H1 (cell line): ENCODE measurements at regions not wholly inside any gene's neighbourhood (a gene's known extent, or its start where the extent isn't known, plus 50 kb on each side); places are given as distances from the start of the nearest gene placed in this dataset.
A peak's percentile ranks its signal among the peaks of the same experiment; 100 is the strongest.

Experiments used
- CTCF ChIA-PET: fragments of 300-600 bp; sonication (Branson Sonifier 250); formaldehyde crosslinking; loops from one replicate; lab custom pipeline; 2021; ENCODE audit not compliant: partially characterized antibody; lab: Charles Lee
- POLR2A ChIA-PET: fragments of 300-600 bp; sonication (Branson Sonifier 250); formaldehyde crosslinking; loops from one replicate; lab custom pipeline; 2021; ENCODE audit warnings: inconsistent platforms; ENCODE audit not compliant: partially characterized antibody; lab: Charles Lee
- DNase-seq, 2 experiments: peaks; one replicate each; pipeline versions ENCODE4 v3.0.0 to v3.0.0-alpha.2; 2010 to 2022; ENCODE audit warnings: low spot score in 2 of 2, low read depth in 1 of 2, mixed read lengths in 1 of 2
- FAIRE-seq: peaks from 2 replicates; lab custom pipeline; 2011; peaks lifted over from hg19 to GRCh38; lab: Jason Lieb, UNC
- H2AFZ ChIP-seq: 2 replicates; pipeline ENCODE4 v1.8.1; 2012; ENCODE audit warnings: low read length, inconsistent platforms
- H2AK5ac ChIP-seq: 2 replicates; pipeline ENCODE4 v1.6.1; 2013; ENCODE audit warnings: low read depth, low read length
- H2BK120ac ChIP-seq: replicated peaks from 2 replicates; pipeline ENCODE3; 2013; ENCODE audit warnings: low read depth, low read length, inconsistent platforms
- H2BK12ac ChIP-seq: 2 replicates; pipeline ENCODE4 v1.6.1; 2013; ENCODE audit warnings: low read depth, low read length
- H2BK15ac ChIP-seq: 2 replicates; pipeline ENCODE4 v1.6.1; 2013; ENCODE audit warnings: low read length
- H2BK20ac ChIP-seq: 2 replicates; pipeline ENCODE4 v1.6.1; 2013; ENCODE audit warnings: low read length
- H2BK5ac ChIP-seq: 2 replicates; pipeline ENCODE4 v1.6.1; 2013; ENCODE audit warnings: low read depth, low read length
- H3K14ac ChIP-seq: 2 replicates; pipeline ENCODE4 v1.6.1; 2013; ENCODE audit warnings: inconsistent platforms; ENCODE audit not compliant: insufficient read length
- H3K18ac ChIP-seq: 2 replicates; pipeline ENCODE4 v1.6.1; 2013; ENCODE audit warnings: low read length; ENCODE audit errors: extremely low read depth
- H3K23ac ChIP-seq: 2 replicates; pipeline ENCODE4 v1.6.1; 2013; ENCODE audit warnings: inconsistent platforms; ENCODE audit not compliant: insufficient read length
- H3K23me2 ChIP-seq: 2 replicates; pipeline ENCODE4 v1.6.1; 2013; ENCODE audit warnings: low read depth, low read length
- H3K27ac ChIP-seq: 2 replicates; pipeline ENCODE4 v1.6.1; 2011; ENCODE audit warnings: low read depth, low read length, inconsistent platforms
- H3K27me3 ChIP-seq, 4 experiments: replicated peaks in 1 of 4; 1 replicate in 1 of 4; 2 replicates in 3 of 4; pipeline versions ENCODE4 v1.6.1 to v1.8.1; 2011 to 2013; ENCODE audit warnings: low read length in 3 of 4, mild to moderate bottlenecking in 3 of 4, inconsistent platforms in 2 of 4, mixed read lengths in 2 of 4, moderate library complexity in 1 of 4; ENCODE audit not compliant: control insufficient read depth in 3 of 4, insufficient read depth in 3 of 4; ENCODE audit errors: extremely low read depth in 1 of 4
- H3K36me3 ChIP-seq, 4 experiments: 2 replicates each; pipeline versions ENCODE4 v1.6.1 to v1.8.1; 2011 to 2013; ENCODE audit warnings: mild to moderate bottlenecking in 4 of 4, low read length in 3 of 4, moderate library complexity in 2 of 4, control low read depth in 1 of 4, inconsistent platforms in 1 of 4; ENCODE audit not compliant: insufficient read depth in 4 of 4, control insufficient read depth in 2 of 4
- H3K4ac ChIP-seq: replicated peaks from 2 replicates; pipeline ENCODE3; 2013; ENCODE audit warnings: low read length, low read depth, mixed read lengths, inconsistent platforms; ENCODE audit not compliant: insufficient read length
- H3K4me1 ChIP-seq, 4 experiments: replicated peaks in 1 of 4; 1 replicate in 1 of 4; 2 replicates in 3 of 4; pipeline versions ENCODE4 v1.6.1 to v1.8.1; 2011 to 2013; ENCODE audit warnings: low read length in 3 of 4, inconsistent platforms in 2 of 4, mixed read lengths in 1 of 4; ENCODE audit not compliant: insufficient read depth in 4 of 4, control insufficient read depth in 3 of 4
- H3K4me2 ChIP-seq, 2 experiments: 2 replicates each; pipeline versions ENCODE4 v1.6.1 to v1.8.1; 2011 to 2013; ENCODE audit warnings: low read depth in 2 of 2, low read length in 2 of 2, control low read depth in 1 of 2, inconsistent platforms in 1 of 2, mild to moderate bottlenecking in 1 of 2; ENCODE audit not compliant: insufficient read depth in 1 of 2
- H3K4me3 ChIP-seq, 4 experiments: fragments of 200-600, 300-600 bp in 1 of 4; sonication (generic), shearing (Covaris generic), sonication (Bioruptor Twin) in 1 of 4; 2 replicates each; pipeline versions ENCODE4 v1.5.1 to v1.8.1; 2011 to 2016; ENCODE audit warnings: low read length in 4 of 4, low read depth in 3 of 4, control low read depth in 2 of 4, inconsistent platforms in 2 of 4, mild to moderate bottlenecking in 2 of 4, mixed read lengths in 1 of 4, moderate library complexity in 1 of 4; ENCODE audit not compliant: insufficient read depth in 2 of 4; ENCODE audit errors: extremely low read depth in 1 of 4
- H3K56ac ChIP-seq: replicated peaks from 2 replicates; pipeline ENCODE3; 2013; ENCODE audit warnings: low read depth, mild to moderate bottlenecking, mixed read lengths, low read length, inconsistent platforms; ENCODE audit not compliant: insufficient read length
- H3K79me1 ChIP-seq: 2 replicates; pipeline ENCODE4 v1.6.1; 2013; ENCODE audit warnings: low read depth, low read length, control low read depth
- H3K79me2 ChIP-seq, 2 experiments: 2 replicates each; pipeline versions ENCODE4 v1.6.1 to v1.8.1; 2012 to 2013; ENCODE audit warnings: low read length in 2 of 2, mild to moderate bottlenecking in 2 of 2, inconsistent platforms in 1 of 2; ENCODE audit not compliant: insufficient read depth in 2 of 2, control insufficient read depth in 1 of 2
- H3K9ac ChIP-seq, 4 experiments: replicated peaks in 1 of 4; 1 replicate in 1 of 4; 2 replicates in 3 of 4; pipeline versions ENCODE4 v1.6.1 to v1.8.1; 2011 to 2013; ENCODE audit warnings: low read depth in 3 of 4, low read length in 3 of 4, control low read depth in 2 of 4, mild to moderate bottlenecking in 2 of 4, moderate library complexity in 2 of 4, inconsistent platforms in 1 of 4; ENCODE audit errors: extremely low read depth in 1 of 4
- H3K9me3 ChIP-seq, 2 experiments: 2 replicates each; pipeline versions ENCODE4 v1.6.1 to v1.8.1; 2012 to 2013; ENCODE audit warnings: mild to moderate bottlenecking in 2 of 2, moderate library complexity in 2 of 2, control low read depth in 1 of 2, inconsistent platforms in 1 of 2, low read depth in 1 of 2, low read length in 1 of 2, mixed read lengths in 1 of 2; ENCODE audit not compliant: insufficient read depth in 2 of 2
- H4K20me1 ChIP-seq, 2 experiments: replicated peaks in 1 of 2; 2 replicates each; pipeline versions ENCODE3 to v1.8.1; 2011 to 2013; ENCODE audit warnings: inconsistent platforms in 2 of 2, low read length in 2 of 2, mild to moderate bottlenecking in 1 of 2; ENCODE audit not compliant: insufficient read depth in 2 of 2, control insufficient read depth in 1 of 2
- H4K5ac ChIP-seq: 2 replicates; pipeline ENCODE4 v1.6.1; 2013; ENCODE audit warnings: low read length, low read depth, mixed read lengths, inconsistent platforms; ENCODE audit not compliant: insufficient read length
- H4K8ac ChIP-seq: 2 replicates; pipeline ENCODE4 v1.8.0; 2013; ENCODE audit warnings: mild to moderate bottlenecking, moderate library complexity, low read length, inconsistent platforms; ENCODE audit not compliant: insufficient read depth; ENCODE audit errors: extremely low read depth
- H4K91ac ChIP-seq: replicated peaks from 2 replicates; pipeline ENCODE3; 2013; ENCODE audit warnings: low read length, mixed read lengths, inconsistent platforms; ENCODE audit not compliant: insufficient read length
- CEBPB ChIP-seq: IDR thresholded peaks from 2 replicates; pipeline ENCODE4 v1.6.1; 2012; ENCODE audit warnings: low read depth, low read length
- JUN ChIP-seq: IDR thresholded peaks from 2 replicates; pipeline ENCODE4 v1.6.1; 2011; ENCODE audit warnings: low read depth, mild to moderate bottlenecking, improper control_type of control experiment, low read length
- ZNF274 ChIP-seq: IDR thresholded peaks from 2 replicates; pipeline ENCODE4 v1.7.0; 2012; ENCODE audit warnings: low read length, borderline replicate concordance; ENCODE audit errors: extremely low read depth
- WGBS, 2 experiments: shearing (Covaris generic) in 1 of 2; methylation state at CpG; one replicate each; pipeline versions ENCODE4 v1.1.6 to v1.1.7; 2013 to 2015; ENCODE audit warnings: low lambda C conversion rate in 2 of 2, mixed read lengths in 2 of 2, inconsistent platforms in 1 of 2, low coverage in 1 of 2, missing lambda C conversion rate in 1 of 2; ENCODE audit not compliant: insufficient replicate concordance in 2 of 2, insufficient coverage in 1 of 2, insufficient read length in 1 of 2; ENCODE audit errors: extremely low coverage in 1 of 2, missing lambda C conversion rate in 1 of 2; 5-methylcytosine and 5-hydroxymethylcytosine counted together
- TF ChIP-seq, protein P1 (sequence below): IDR thresholded peaks from 2 replicates; pipeline ENCODE4 v1.6.1; 2011; ENCODE audit warnings: low read length, improper control_type of control experiment

GRCh38 chr5:26310415-26310814, 728.0 kb downstream of the CDH9 start:
- POLR2A ChIA-PET, result no interaction called here
- Histone ChIP-seq H2AFZ (no peak overlapping the region), H3K4me3 (no peak overlapping the region), H2AK5ac (no peak overlapping the region), H3K27me3 (no peaks in the 10 kb centered on the region), H3K4ac (no peak overlapping the region), H2BK120ac (no peak overlapping the region)
- FAIRE-seq, result no peak
- DNase-seq, result no peak
- TF ChIP-seq ZNF274 (no peak), JUN (no peak), CEBPB (peak; percentile 82)
- TF ChIP-seq, protein P1, sequence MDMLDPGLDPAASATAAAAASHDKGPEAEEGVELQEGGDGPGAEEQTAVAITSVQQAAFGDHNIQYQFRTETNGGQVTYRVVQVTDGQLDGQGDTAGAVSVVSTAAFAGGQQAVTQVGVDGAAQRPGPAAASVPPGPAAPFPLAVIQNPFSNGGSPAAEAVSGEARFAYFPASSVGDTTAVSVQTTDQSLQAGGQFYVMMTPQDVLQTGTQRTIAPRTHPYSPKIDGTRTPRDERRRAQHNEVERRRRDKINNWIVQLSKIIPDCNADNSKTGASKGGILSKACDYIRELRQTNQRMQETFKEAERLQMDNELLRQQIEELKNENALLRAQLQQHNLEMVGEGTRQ, result no peak
- TF ChIP-seq, all 59 proteins: peak for 1
- H2BK15ac ChIP-seq, result no peak overlapping the region
- no peaks in the 10 kb centered on the region for H3K79me2 ChIP-seq
- no peak overlapping the region for H2BK5ac ChIP-seq
- H2BK12ac ChIP-seq, result no peak overlapping the region
- no peaks in the 10 kb centered on the region for H3K36me3 ChIP-seq
- no peak overlapping the region for H4K91ac ChIP-seq
- no peak overlapping the region for H3K56ac ChIP-seq
- H3K9me3 ChIP-seq, result no peaks in the 10 kb centered on the region
- no peak overlapping the region for H3K14ac ChIP-seq
- 94% methylated on average over 2 of the region's 2 CpGs; no CpG with 5 or more reads in 1 of the 2 experiments for WGBS, 2 experiments
- H3K79me1 ChIP-seq, result no peaks in the 10 kb centered on the region
- no peak overlapping the region for H3K4me2 ChIP-seq
- H4K8ac ChIP-seq, result no peak overlapping the region
- no peak overlapping the region for H3K23ac ChIP-seq
- no peaks in the 10 kb centered on the region for H3K23me2 ChIP-seq
- H2BK20ac ChIP-seq, result no peak overlapping the region
- no peak overlapping the region for H4K5ac ChIP-seq
- H3K4me1 ChIP-seq, result no peaks in the 10 kb centered on the region
- no peaks in the 10 kb centered on the region for H4K20me1 ChIP-seq
- no peak overlapping the region for H3K18ac ChIP-seq
- H3K9ac ChIP-seq, result no peak overlapping the region
- no peak overlapping the region for H3K27ac ChIP-seq
- CTCF ChIA-PET, result interaction anchor here (0.6 kb wide), 1 partner anchor 390 kb away, joined by 3 read pairs; no protein-coding TSS in a partner anchor
